ENCODE measurements at regions not wholly inside any gene's neighbourhood (a gene's known extent, or its start where the extent isn't known, plus 50 kb on each side); places are given as distances from the start of the nearest gene placed in this dataset.

DNA sequence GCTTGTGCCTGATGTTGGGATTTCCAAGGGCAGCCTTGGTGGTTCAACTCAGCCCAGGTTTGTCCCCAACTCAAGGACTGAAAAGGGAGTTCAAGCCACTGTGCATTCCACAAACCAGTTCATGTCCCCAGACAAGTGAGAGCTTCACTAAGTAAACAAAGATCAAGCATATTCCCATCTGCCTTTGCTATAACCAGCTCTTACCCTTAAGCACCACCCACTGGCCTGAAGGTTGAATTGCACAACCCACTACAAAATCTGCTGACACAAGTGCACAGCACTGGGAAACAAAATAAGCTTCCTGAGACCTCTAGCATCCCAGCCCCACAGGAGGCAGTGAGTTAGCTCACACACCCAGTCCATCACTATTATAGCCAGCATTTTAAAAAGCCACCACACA lies 516.7 kb downstream of the NR4A2 start:
- Histone ChIP-seq H3K27ac (no peak overlapping the region), H3K36me3 (no peaks in the 10 kb centered on the region), H3K9me3 (no peaks in the 10 kb centered on the region), H3K27me3 (no peaks in the 10 kb centered on the region), H3K4me1 (no peaks in the 10 kb centered on the region), H3K4me3 (no peak overlapping the region)
- ATAC-seq (ENCODE audit: low FRiP score in 2 of 2): peak in 1 of 2 donors; percentile 48
- no peak for DNase-seq
- TF ChIP-seq, protein P1, sequence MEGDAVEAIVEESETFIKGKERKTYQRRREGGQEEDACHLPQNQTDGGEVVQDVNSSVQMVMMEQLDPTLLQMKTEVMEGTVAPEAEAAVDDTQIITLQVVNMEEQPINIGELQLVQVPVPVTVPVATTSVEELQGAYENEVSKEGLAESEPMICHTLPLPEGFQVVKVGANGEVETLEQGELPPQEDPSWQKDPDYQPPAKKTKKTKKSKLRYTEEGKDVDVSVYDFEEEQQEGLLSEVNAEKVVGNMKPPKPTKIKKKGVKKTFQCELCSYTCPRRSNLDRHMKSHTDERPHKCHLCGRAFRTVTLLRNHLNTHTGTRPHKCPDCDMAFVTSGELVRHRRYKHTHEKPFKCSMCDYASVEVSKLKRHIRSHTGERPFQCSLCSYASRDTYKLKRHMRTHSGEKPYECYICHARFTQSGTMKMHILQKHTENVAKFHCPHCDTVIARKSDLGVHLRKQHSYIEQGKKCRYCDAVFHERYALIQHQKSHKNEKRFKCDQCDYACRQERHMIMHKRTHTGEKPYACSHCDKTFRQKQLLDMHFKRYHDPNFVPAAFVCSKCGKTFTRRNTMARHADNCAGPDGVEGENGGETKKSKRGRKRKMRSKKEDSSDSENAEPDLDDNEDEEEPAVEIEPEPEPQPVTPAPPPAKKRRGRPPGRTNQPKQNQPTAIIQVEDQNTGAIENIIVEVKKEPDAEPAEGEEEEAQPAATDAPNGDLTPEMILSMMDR (IDR thresholded peaks at IDR 0.05): peak in 1 of 6 experiments; percentile 18
- TF ChIP-seq EP300 (IDR thresholded peaks at IDR 0.05): no peak

DNA sequence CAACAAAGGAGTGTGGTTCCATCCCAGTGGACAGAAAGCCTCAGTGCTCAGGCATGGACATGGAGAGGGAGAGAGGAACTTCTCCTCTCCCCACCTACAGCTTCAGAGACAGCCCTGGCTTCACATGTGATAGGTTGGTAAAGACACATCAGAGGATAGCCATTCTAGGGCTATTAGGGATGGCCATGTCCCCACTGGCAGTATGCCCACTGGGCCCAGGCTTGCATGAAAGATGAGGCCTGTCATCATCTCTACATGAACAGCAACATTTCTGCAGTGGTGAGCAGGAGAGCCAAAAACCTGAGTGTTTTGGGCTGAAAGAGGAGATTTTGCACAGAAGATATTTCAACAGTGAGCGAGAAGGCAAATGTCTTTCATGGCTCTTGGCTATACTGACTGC lies 517.2 kb downstream of the NR4A2 start:
- Histone ChIP-seq H3K4me1 (no peaks in the 10 kb centered on the region), H3K9me3 (no peaks in the 10 kb centered on the region), H3K27me3 (no peaks in the 10 kb centered on the region), H3K36me3 (no peaks in the 10 kb centered on the region), H3K4me3 (no peak overlapping the region), H3K27ac (no peak overlapping the region)
- no peak for ATAC-seq (ENCODE audit: low FRiP score in 2 of 2)
- DNase-seq: no peak
- WGBS, 2 donors: 67 to 79% methylated on average over 1 of the region's 1 CpG
- TF ChIP-seq POLR2AphosphoS5 (IDR thresholded peaks at IDR 0.05): no peak
- TF ChIP-seq POLR2A (IDR thresholded peaks at IDR 0.05): no peak
- TF ChIP-seq, protein P1 (IDR thresholded peaks at IDR 0.05): no peak
- no peak for TF ChIP-seq EP300 (IDR thresholded peaks at IDR 0.05)

DNA sequence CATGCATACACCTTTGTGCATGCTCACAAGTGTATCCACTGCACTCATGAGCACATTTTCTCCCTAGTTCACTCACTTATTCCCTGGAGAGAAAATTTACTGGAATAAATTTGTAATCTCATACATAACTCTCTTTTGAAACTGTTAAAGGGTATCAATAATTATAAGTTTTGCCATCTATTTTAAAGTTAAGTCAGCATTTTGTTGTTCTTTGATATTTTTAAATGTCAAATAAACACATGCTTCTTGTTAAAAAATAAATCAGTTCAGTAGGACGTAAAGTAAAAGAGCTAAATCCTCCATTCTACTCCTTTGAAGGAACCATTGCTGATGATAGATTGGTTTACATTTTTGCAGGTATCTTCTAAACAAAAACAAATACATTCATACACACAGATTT lies 522.1 kb downstream of the NR4A2 start:
- Histone ChIP-seq H3K4me3 (no peak overlapping the region), H3K27me3 (no peaks in the 10 kb centered on the region), H3K27ac (no peak overlapping the region), H3K36me3 (no peaks in the 10 kb centered on the region), H3K9me3 (no peaks in the 10 kb centered on the region), H3K4me1 (no peaks in the 10 kb centered on the region)
- WGBS, 2 donors: 69 to 83% methylated on average over 1 of the region's 1 CpG
- TF ChIP-seq POLR2AphosphoS5 (IDR thresholded peaks at IDR 0.05): no peak
- TF ChIP-seq EP300 (IDR thresholded peaks at IDR 0.05): no peak
- TF ChIP-seq, protein P1 (IDR thresholded peaks at IDR 0.05): no peak
- TF ChIP-seq POLR2A (IDR thresholded peaks at IDR 0.05): no peak
- ATAC-seq (ENCODE audit: low FRiP score in 2 of 2) (no peak), DNase-seq (no peak)

DNA sequence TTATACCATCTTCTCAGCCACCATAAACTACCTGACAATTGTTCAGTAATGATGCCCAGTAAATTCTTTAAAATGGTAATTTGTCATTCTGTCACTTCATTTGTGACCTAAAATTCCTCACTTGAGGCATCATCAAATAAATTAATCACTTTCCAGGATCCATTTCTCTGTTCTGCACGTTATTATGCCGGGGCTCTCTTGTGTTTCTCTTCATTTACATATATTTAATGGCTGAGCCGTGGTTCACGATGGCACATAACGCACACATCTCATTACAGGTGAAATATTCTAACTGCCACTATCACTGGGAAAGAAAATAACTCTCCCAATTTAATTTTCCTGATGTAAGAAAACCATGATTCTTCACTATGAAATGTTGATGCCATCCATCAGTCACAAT lies 529.6 kb downstream of the NR4A2 start:
- ATAC-seq (ENCODE audit: low FRiP score in 2 of 2) (no peak), DNase-seq (no peak)
- no peaks in the 10 kb centered on the region for H3K36me3 ChIP-seq
- no peaks in the 10 kb centered on the region for H3K9me3 ChIP-seq
- H3K4me3 ChIP-seq: no peak overlapping the region
- no peak for TF ChIP-seq EP300 (IDR thresholded peaks at IDR 0.05)
- no peak for TF ChIP-seq POLR2AphosphoS5 (IDR thresholded peaks at IDR 0.05)
- no peak for TF ChIP-seq POLR2A (IDR thresholded peaks at IDR 0.05)
- TF ChIP-seq, protein P1 (IDR thresholded peaks at IDR 0.05): no peak
- WGBS, 2 donors: 85% methylated on average over 5 of the region's 5 CpGs
- H3K4me1 ChIP-seq: no peaks in the 10 kb centered on the region
- H3K27ac ChIP-seq: no peak overlapping the region
- H3K27me3 ChIP-seq: no peaks in the 10 kb centered on the region

DNA sequence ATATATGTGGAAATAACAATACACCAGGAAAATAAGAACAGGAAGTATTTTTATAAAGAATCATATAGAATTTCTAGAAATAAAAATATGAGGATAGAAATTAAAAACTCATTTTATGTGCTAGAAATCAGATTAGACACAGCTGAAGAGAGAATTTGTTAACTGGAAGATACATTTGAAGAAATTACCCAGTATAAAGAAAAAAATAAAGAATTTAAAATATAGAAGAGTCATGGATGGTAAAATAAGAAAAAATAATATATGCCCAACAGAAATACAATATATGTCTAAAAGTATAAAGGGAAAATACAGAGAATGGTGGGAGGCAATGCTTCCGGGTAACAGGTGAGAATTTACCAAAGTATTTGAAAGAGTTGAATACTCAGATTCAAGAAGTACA lies 539.9 kb downstream of the NR4A2 start:
- no peak overlapping the region for H3K27ac ChIP-seq
- H3K4me1 ChIP-seq: no peaks in the 10 kb centered on the region
- no peaks in the 10 kb centered on the region for H3K27me3 ChIP-seq
- no peak overlapping the region for H3K4me3 ChIP-seq
- H3K9me3 ChIP-seq: peaks cover 9 to 19% (median 14%) of the 10 kb centered on the region in 4 donors
- WGBS, 2 donors: 86 to 90% methylated on average over 1 of the region's 1 CpG
- ATAC-seq (ENCODE audit: low FRiP score in 2 of 2) (no peak), DNase-seq (no peak)
- TF ChIP-seq, protein P1 (IDR thresholded peaks at IDR 0.05): no peak
- no peak for TF ChIP-seq POLR2A (IDR thresholded peaks at IDR 0.05)
- no peak for TF ChIP-seq POLR2AphosphoS5 (IDR thresholded peaks at IDR 0.05)
- no peak for TF ChIP-seq EP300 (IDR thresholded peaks at IDR 0.05)
- no peaks in the 10 kb centered on the region for H3K36me3 ChIP-seq
